ENCODE measurements at regions not wholly inside any gene's neighbourhood (a gene's known extent, or its start where the extent isn't known, plus 50 kb on each side); places are given as distances from the start of the nearest gene placed in this dataset.

DNA sequence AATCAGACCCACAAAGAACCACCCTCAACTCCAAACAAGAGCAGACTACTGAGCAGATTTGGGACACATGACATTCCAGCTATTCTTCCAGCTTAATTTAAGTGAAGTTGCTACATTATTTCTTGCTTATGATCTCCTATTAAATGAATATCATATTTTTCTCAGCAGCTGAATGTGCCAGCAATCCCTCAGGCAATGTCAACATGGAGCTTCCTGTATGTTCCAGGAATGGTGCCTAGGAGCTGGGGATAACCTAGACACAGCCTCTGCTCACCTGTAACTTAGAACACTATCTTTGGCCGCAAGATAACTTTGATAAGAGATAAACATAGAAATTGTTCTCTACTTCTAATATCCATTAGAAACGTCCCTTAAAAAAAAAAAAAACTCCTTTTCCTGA, 274.4 kb upstream of the RASGEF1B start:
- TF ChIP-seq CTCF (IDR thresholded peaks at IDR 0.05) (no peak), ZFX (IDR thresholded peaks at IDR 0.05; ENCODE audit: borderline replicate concordance) (no peak)

All from 22Rv1 (cell line).